ENCODE measurements at regions not wholly inside any gene's neighbourhood (a gene's known extent, or its start where the extent isn't known, plus 50 kb on each side); places are given as distances from the start of the nearest gene placed in this dataset.
"Not testable (repeated sequence)": the region's sequence is repeated elsewhere in the genome, so short reads cannot be mapped to it uniquely, and the experiment has no call there.

GRCh38 chr7:32645255-32645654 lies 150.0 kb downstream of the AVL9 start:
- not testable (repeated sequence) for DNase-seq

GRCh38 chr7:32643194-32643593 lies 147.9 kb downstream of the AVL9 start:
- DNase-seq, result no peak

- no peak for DNase-seq
Measured at GRCh38 chr7:32639122-32639521, 143.8 kb downstream of the AVL9 start.

- not testable (repeated sequence) for DNase-seq
Measured at GRCh38 chr7:32638479-32639121, 143.3 kb downstream of the AVL9 start.
